Esophagus squamous epithelium (tissue), 4 donors: ENCODE measurements at regions not wholly inside any gene's neighbourhood (a gene's known extent, or its start where the extent isn't known, plus 50 kb on each side); places are given as distances from the start of the nearest gene placed in this dataset.

Experiments
- CTCF ChIP-seq, 6 experiments: fragments of 450-650 bp in 4 of 6; fragments of 200-600 bp in 2 of 6; sonication (generic) in 2 of 6; IDR thresholded peaks; one replicate each; pipeline ENCODE4 v1.5.1; 2016 to 2019; ENCODE audit warnings: antibody characterized with exemption in 6 of 6, mild to moderate bottlenecking in 4 of 6, moderate library complexity in 4 of 6
- POLR2A ChIP-seq, 4 donors: fragments of 450-650 bp; IDR thresholded peaks; one replicate each; pipeline ENCODE4 v1.6.1; 2017; ENCODE audit warnings: antibody characterized with exemption in 4 of 4, mild to moderate bottlenecking in 4 of 4, moderate library complexity in 3 of 4

GRCh38 chrX:122434942-122435341 is 749.1 kb upstream of the GRIA3 start:
- no peak for TF ChIP-seq CTCF (IDR thresholded peaks at IDR 0.05)
- no peak for TF ChIP-seq POLR2A (IDR thresholded peaks at IDR 0.05)
